HUES48 (cell line): ENCODE measurements at regions not wholly inside any gene's neighbourhood (a gene's known extent, or its start where the extent isn't known, plus 50 kb on each side); places are given as distances from the start of the nearest gene placed in this dataset.

Source experiments
- H3K27ac ChIP-seq: one replicate; pipeline ENCODE4 v1.7.0; 2013; ENCODE audit warnings: low read depth, low read length, inconsistent platforms
- H3K27me3 ChIP-seq: 2 replicates; pipeline ENCODE4 v1.6.1; 2013; ENCODE audit warnings: mild to moderate bottlenecking, low read length; ENCODE audit not compliant: control insufficient read depth, insufficient read depth
- H3K36me3 ChIP-seq: 2 replicates; pipeline ENCODE4 v1.6.1; 2013; ENCODE audit warnings: low read length; ENCODE audit not compliant: control insufficient read depth, insufficient read depth
- H3K4me1 ChIP-seq: 2 replicates; pipeline ENCODE4 v1.6.1; 2013; ENCODE audit warnings: mild to moderate bottlenecking, low read length; ENCODE audit not compliant: control insufficient read depth, insufficient read depth
- H3K4me3 ChIP-seq: 2 replicates; pipeline ENCODE4 v1.5.1; 2013; ENCODE audit warnings: mild to moderate bottlenecking, low read depth, low read length
- H3K9ac ChIP-seq: 2 replicates; pipeline ENCODE4 v1.6.1; 2013; ENCODE audit warnings: mild to moderate bottlenecking, low read depth, low read length, moderate library complexity
- H3K9me3 ChIP-seq: 2 replicates; pipeline ENCODE4 v1.6.1; 2013; ENCODE audit warnings: low read length; ENCODE audit not compliant: control insufficient read depth, insufficient read depth

DNA sequence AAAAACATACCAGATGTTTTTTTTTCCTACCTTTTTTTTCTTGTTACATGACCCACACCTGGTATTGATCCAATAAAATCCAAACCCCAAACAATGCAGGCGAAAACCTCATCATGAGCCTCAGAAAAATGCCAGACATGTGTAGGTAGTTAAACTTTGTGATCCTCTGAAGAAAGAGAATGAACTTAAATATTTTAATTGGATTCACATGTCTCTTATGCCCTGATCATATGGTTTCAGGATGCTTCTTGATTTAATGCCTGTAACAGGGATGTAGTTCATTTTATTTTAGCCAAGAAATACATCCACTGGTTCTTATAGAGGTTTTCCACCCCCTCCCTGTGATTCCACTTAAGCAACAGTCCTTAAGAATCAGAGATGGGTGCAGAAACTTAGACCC is 451.6 kb downstream of the TYW1 start:
- Histone ChIP-seq H3K9me3 (no peaks in the 10 kb centered on the region), H3K27me3 (no peaks in the 10 kb centered on the region), H3K4me3 (no peak overlapping the region), H3K36me3 (no peaks in the 10 kb centered on the region), H3K4me1 (no peaks in the 10 kb centered on the region), H3K9ac (no peak overlapping the region), H3K27ac (no peak overlapping the region)

DNA sequence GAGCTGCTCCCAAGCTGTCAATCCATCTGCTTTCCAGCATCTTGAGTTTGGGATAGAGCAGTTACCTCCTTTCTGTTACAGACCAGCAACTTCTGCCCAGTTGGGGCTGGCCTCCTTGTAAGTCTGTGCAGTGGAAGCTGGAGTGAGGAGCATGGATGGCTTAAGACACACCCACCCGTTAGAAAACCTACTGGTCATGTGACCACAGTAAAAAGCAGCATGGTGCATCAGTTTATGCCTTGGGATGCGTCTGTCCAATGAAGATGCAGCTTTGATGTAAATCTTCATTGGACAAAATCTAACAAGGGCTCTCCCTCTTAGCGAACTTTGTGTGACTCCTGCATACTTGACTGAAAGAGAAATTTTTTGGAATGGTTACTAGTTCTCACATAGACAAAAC is 453.5 kb downstream of the TYW1 start:
- no peaks in the 10 kb centered on the region for H3K36me3 ChIP-seq
- no peak overlapping the region for H3K4me3 ChIP-seq
- H3K4me1 ChIP-seq, result no peaks in the 10 kb centered on the region
- H3K9ac ChIP-seq, result no peak overlapping the region
- no peaks in the 10 kb centered on the region for H3K27me3 ChIP-seq
- H3K9me3 ChIP-seq, result no peaks in the 10 kb centered on the region
- H3K27ac ChIP-seq, result no peak overlapping the region

DNA sequence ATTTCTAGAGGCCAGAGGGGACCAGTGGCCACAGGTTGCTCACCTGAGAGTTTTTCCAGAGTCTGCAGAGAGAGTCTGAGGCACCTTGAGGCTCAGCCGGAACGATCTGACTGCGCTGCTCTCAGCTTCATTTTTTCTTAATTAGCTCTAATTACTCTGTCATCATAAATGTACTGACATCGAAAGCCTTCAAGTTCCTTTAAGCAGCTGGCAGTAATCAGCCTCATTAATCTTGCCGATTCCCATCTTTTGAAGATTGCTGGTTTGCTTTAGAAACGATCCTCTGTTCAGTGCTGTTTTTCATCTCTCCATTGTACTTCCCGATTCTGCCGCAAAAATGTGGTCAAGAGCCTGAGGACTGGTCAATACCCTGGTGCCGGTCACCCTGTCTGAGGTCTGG is 454.7 kb downstream of the TYW1 start:
- Histone ChIP-seq H3K9me3 (no peaks in the 10 kb centered on the region), H3K9ac (no peak overlapping the region), H3K27ac (no peak overlapping the region), H3K36me3 (no peaks in the 10 kb centered on the region), H3K4me3 (no peak overlapping the region), H3K27me3 (no peaks in the 10 kb centered on the region), H3K4me1 (no peaks in the 10 kb centered on the region)

DNA sequence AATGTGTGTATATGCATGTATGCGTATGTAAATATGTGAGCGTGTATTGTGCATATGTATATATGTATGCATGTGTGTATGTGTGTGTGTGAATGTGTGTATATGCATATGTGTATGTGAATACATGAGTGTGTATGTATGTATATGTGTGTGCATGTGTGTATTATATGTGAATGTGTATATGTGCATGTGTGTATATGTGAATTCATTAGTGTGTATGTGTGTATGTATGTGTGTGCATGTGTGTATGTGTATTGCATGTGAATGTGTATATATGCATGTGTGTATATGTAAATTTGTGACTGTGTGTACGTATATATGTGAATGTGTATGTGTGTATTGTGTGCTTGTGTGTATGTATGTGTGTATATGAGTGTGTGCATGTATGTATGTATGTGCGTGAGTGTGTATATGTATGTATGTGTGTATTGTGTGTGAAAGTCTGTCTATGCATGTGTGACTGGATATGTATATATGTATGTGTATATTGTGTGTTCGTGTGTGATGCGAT is 455.9 kb downstream of the TYW1 start:
- Histone ChIP-seq H3K9ac (no peak overlapping the region), H3K27me3 (no peaks in the 10 kb centered on the region), H3K27ac (no peak overlapping the region), H3K36me3 (no peaks in the 10 kb centered on the region), H3K4me1 (no peaks in the 10 kb centered on the region), H3K4me3 (no peak overlapping the region), H3K9me3 (no peaks in the 10 kb centered on the region)

DNA sequence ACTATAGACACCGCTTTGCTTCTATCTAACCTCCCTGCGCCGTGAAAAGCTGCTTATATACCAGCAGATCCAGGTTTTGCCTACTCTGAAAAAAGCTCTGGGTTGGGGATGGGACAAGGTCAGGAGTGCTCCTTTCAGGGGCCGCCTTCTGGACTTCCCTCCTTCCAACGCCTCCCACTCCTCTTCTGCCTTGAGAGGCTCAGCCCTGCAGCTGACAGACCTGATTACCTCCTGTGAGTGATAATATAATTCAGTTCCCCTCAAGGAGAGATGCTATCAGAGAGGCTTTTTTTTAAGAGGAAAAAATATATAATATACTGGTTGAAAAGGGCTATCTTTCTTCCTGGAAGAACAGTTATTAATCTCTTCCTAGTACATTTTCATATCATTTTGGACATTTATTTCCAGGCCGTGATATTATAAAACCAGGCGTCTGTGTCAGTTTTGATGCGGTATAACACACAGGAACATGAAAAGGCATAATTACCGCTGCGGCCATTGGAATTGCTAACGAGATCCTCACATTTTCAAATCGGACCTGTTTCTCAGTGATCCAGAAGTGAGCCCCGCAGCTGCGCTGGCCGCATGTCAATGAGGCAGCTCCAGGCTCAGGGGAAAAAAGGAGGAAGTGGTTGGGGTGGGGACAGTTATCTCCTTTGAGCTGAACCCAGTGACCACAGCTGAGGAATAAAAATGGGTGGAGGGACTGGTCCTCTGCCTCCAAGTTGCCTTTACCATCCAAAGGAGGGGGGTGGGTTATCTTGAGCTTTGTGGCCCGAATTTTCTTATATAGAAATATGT is 457.1 kb downstream of the TYW1 start:
- Histone ChIP-seq H3K9me3 (no peaks in the 10 kb centered on the region), H3K4me1 (no peaks in the 10 kb centered on the region), H3K27ac (no peak overlapping the region), H3K27me3 (no peaks in the 10 kb centered on the region), H3K36me3 (no peaks in the 10 kb centered on the region), H3K4me3 (no peak overlapping the region), H3K9ac (no peak overlapping the region)

DNA sequence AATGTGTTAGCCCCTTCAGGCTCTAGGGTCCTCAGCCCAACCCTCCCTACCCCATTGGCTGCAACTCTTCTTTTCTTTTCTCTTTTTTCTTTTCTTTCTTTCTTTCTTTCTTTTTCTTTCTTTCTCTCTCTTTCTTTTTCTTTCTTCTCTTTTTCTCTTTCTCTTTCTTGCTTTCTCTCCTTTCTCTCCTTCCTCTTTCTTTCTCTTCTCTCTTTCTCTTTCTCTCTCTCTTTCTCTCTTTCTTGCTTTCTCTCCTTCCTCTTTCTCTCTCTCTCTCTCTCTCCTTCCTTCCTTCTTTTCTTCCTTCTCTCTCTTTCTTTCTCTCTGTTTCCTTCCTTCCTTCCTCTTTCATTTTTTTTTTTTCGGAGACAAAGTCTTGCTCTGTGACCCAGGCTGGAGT is 458.9 kb downstream of the TYW1 start:
- Histone ChIP-seq H3K4me3 (no peak overlapping the region), H3K27ac (no peak overlapping the region), H3K9me3 (no peaks in the 10 kb centered on the region), H3K9ac (no peak overlapping the region), H3K36me3 (no peaks in the 10 kb centered on the region), H3K27me3 (no peaks in the 10 kb centered on the region), H3K4me1 (no peaks in the 10 kb centered on the region)

DNA sequence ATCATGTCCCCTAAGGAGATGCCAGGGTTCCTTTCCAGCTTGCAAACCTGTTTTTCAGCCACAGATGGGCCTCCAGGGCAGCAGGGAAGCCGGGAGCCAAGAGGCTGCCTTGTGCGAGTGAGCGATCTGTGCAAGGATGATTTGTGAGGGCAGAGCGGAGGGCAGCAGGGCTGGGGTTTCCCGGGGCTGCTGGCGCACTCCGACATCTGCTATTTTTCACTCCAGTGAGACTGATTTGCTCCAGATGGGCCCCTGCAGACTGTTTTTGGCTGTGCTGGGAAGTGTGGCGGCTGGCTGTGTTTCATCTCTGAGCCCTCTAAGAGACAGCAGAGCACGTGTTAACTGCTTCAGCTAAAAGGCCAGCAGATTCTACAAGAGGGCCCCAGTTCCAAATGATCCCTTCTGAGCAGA is 466.2 kb downstream of the TYW1 start:
- Histone ChIP-seq H3K9ac (no peak overlapping the region), H3K4me3 (no peak overlapping the region), H3K36me3 (no peaks in the 10 kb centered on the region), H3K4me1 (no peaks in the 10 kb centered on the region), H3K9me3 (peaks cover 3% of the 10 kb centered on the region), H3K27me3 (no peaks in the 10 kb centered on the region), H3K27ac (no peak overlapping the region)

DNA sequence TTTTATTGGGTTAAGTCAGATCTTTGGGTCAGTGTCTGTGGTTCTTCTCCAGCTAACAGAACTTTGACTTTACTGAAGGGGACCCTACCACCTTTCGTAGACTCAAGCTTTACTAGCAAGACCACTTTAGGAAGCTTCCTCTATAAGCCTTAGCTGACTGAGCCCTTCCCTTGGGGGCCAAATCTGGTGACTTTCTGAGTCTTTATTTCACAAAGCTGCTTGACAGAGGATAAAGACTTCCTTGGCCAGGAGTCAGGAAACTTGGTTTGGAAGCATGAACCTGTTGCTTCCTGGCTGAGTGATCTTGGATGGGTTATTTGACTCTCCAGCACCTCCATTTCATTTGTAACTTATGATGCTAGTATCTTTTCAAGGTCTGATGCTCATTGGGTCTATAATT is 466.7 kb downstream of the TYW1 start:
- Histone ChIP-seq H3K27ac (no peak overlapping the region), H3K27me3 (no peaks in the 10 kb centered on the region), H3K4me3 (no peak overlapping the region), H3K4me1 (no peaks in the 10 kb centered on the region), H3K36me3 (no peaks in the 10 kb centered on the region), H3K9ac (no peak overlapping the region), H3K9me3 (peaks cover 6% of the 10 kb centered on the region)

DNA sequence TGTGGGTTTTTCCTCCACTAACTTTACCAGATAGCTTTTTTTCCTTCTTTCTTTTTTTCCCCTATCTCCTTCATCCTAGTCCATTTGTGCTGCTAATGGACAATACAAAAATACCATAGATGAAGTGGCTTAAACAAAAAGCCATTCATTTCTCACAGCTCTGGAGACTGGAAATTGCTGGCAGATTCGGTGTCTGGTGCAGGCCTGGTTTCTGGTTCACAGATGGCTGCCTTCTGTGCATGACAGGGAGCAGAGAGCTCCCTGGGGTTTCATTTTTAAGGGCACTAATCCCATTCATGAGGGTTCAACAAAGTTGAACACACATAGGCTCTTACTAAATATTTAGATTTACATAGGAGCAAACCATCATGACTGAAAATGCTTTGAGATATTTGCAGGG is 467.4 kb downstream of the TYW1 start:
- Histone ChIP-seq H3K4me3 (no peak overlapping the region), H3K4me1 (no peaks in the 10 kb centered on the region), H3K27ac (no peak overlapping the region), H3K9ac (no peak overlapping the region), H3K36me3 (no peaks in the 10 kb centered on the region), H3K9me3 (peaks cover 10% of the 10 kb centered on the region), H3K27me3 (no peaks in the 10 kb centered on the region)

DNA sequence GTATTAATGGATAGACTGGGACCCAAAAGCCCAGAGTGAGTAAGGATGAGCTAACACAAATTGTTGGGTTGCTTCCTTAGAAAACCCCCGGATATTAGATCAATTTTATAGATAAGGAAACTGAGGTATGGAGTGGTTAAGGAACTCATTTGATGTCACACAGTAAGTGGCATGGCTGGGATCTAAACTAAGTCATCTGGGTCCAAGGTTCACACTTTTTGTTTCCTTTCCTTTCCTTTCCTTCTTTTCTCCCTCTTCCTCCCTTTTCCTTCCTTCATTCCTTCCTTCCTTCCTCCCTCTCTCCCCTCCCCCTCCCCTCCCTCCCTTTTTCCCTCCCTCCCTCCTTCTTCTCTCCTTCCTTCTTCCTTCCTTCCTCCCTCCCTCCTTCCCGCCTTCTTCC is 469.5 kb downstream of the TYW1 start:
- Histone ChIP-seq H3K27ac (no peak overlapping the region), H3K27me3 (no peaks in the 10 kb centered on the region), H3K4me1 (no peaks in the 10 kb centered on the region), H3K9ac (no peak overlapping the region), H3K4me3 (no peak overlapping the region), H3K36me3 (no peaks in the 10 kb centered on the region), H3K9me3 (peaks cover 10% of the 10 kb centered on the region)

DNA sequence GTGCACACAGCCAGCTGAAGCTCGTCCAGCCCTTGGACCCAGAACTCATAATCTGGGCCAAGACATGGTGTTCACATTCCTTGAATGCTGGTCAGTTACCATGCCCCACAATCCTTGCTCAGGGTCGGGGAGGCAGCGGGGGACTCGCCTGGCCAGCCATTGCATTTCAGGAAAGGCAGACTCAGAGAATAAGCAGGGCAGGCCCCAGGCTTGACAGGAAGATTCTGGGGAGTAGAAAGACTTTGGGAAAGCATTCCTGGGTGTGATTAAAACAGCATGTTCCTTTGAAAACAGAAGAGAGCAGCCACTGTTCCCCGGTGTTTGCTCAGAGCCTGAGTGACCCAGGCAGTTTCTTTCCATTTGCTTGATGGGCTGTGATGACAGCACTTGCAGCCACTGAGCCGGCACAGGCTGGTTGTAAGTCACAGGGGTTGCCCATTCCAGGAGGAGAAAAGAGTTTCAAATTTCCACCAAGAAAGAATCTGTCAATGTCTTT is 473.7 kb downstream of the TYW1 start:
- H3K9ac ChIP-seq, result no peak overlapping the region
- no peaks in the 10 kb centered on the region for H3K4me1 ChIP-seq
- no peak overlapping the region for H3K4me3 ChIP-seq
- H3K27me3 ChIP-seq, result no peaks in the 10 kb centered on the region
- H3K27ac ChIP-seq, result no peak overlapping the region
- H3K9me3 ChIP-seq, result peaks cover 13% of the 10 kb centered on the region
- no peaks in the 10 kb centered on the region for H3K36me3 ChIP-seq
